HG02623 (cell line): ENCODE measurements at regions not wholly inside any gene's neighbourhood (a gene's known extent, or its start where the extent isn't known, plus 50 kb on each side); places are given as distances from the start of the nearest gene placed in this dataset.

Experiments
- ATAC-seq: cut with Tn5 transposase; IDR thresholded peaks from one replicate; pipeline ENCODE4 v1.9.1; 2021; ENCODE audit warnings: moderate library complexity; ENCODE audit not compliant: unreplicated experiment

DNA sequence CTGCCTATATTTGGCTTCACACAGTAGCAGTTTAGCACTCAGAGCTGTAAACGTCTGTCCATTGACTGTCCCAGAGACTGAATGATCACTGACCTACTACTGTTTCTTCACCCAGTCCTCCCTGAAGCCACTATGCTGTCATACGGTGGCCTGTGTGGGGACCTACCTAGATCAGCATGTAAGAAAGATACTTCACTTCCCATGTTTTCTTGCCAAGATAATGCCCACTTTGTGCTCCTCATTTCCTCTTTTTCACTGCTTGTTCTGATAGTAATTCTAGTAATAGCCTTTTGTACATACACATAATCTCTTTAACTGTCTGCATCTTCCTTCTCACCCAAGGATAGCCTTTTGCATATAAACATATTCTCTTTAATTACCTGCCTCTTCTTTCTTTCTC is 109.9 kb upstream of the TIAM2 start:
- no peak for ATAC-seq

DNA sequence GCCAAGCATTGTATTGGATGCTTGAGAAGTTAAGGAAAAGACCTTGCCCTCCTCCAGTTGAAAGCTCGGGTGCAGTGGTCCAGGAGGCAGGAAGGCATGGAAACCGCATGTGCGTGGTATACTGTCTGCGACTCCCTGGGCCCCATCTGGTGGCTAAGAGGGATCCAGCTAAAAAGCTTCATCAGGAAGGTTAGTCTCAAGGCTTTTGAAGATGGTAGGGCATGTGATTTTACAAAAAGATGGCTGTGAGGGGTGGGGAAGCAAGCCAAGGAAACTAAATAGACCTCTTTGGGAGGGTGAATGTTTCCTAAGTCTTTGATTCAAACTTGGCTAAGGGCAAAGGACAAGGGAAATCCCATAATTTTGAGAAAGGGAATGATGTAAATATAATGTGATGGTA is 109.1 kb upstream of the TIAM2 start:
- no peak for ATAC-seq

DNA sequence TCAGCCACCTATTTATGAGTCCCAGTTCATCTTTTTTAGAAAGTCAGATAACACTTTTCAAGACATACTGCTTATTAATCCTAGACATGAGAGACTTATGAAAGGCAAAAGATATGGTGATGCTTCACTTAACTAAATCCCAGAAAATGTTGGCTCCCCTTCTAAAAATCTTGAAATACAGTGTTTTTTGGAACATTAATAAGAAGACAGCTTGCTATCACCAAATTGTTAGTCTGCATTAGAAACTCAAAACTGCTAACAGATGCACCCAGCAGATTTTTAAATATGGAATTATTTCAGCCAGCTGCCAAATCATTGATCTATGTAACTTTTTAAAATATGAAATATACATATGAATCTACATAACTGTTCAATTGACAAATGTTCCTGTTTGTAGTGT is 108.6 kb upstream of the TIAM2 start:
- no peak for ATAC-seq

DNA sequence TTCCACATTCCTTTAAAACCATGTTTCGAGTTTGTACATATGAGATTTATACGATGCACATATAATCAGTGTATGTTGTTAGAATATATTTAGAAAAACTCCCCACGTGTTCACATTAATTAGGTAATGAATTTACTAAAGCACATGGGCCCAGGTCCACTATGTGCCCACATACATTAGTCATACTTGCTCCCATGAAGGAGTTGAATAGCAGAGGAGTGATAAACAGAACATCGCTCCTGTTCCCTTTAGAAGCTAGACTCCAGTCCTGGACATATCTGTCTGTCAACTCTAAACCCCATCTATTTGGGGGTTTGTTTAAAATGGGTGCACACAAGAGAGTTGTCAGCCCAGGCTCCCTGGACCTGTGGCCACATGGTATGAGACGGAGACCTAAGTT is 108.1 kb upstream of the TIAM2 start:
- ATAC-seq: no peak

DNA sequence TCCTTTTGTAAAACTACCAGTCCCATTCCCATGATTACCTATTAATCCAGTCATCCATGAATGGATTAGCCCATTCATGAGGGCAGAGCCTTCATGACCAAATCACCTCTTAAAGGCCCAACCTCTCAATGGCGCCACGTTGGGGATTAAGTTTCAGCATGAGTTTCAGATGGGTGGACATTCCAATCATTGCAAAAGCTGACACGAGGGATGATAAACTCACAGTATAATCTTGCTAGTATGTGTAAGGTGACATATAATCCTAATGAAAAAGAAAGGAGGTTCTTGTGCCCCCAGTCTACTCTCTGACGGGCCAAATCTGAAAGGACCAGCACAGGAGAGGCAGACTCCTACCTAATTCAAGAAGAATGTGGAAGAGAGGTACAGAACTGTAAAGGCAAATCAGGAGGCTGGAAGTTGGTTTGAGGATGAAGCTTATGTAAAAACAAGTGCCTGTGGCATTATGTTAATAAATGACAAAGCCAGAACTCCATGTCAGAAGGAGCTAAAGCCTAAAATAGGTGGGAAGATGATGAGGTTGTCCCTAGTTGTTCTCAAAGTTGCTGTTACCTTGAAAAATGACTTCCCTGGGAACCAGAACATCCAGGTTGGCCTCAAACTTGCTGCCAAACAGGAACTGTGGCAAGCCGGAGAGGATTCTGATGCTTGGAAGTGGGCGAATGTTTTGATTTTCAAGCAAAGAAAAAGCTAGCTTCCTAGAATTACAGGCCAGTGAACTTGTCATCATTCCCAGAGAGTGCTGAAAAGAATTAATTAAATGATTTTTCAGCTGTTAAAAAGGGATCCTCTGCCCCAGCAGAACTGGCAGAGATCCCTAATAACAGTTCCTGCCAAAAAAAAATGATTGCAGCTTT is 106.5 kb upstream of the TIAM2 start:
- ATAC-seq: no peak

DNA sequence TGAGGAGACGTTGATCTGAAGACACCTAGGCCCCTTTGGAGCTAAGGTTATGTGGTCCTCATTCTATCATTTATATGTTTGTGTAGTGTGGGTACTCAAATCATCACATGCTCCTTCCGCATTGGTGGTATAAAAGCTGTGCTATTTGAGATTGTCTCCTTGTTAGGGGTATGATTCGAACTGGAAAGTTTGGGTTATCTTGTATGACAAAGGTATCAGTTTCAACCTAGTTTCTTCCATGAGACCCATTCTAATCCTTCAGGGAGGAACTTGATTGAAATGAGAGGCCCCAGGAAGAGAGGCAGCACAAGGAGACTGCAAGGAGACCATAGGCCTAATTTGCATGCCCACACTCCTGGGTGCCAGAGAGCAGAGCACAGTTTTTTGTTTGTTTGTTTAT is 104.2 kb upstream of the TIAM2 start:
- ATAC-seq: no peak

DNA sequence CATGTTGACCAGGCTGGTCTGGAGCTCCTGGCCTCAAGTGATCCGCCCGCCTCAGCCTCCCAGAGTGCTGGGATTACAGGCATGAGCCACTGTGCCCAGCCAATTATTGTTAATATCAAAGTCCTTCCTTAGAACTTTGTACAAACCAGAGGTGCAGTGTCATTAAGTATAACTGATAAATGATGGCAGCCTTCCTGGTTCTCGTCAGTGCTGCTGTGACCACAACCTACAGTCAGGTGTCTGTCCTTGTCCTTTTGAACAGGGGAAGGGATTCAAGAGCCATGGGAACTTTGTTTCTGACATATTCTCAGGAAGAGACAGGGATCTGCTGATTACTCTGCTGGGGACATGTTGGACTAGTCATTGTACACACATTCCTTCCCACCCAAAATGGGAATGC is 103.2 kb upstream of the TIAM2 start:
- no peak for ATAC-seq

DNA sequence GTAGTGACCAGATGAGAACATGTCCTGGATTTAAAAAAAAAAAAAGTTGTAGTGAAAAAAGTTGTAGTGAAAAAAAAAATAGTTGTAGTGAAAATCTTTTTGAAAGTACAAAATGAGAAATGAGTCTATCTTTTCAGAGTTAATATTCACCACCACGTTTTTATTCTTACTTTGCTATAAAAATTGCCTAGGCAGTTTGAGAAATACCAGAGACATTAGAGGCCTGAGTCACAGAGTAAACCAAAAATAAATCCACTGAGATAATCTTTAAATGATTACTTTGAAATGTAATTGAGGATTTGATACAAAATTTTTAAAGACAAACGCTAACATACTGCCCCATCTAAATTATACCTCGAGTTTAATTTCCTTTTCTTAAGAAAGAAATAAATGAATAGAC is 101.2 kb upstream of the TIAM2 start:
- ATAC-seq: no peak

DNA sequence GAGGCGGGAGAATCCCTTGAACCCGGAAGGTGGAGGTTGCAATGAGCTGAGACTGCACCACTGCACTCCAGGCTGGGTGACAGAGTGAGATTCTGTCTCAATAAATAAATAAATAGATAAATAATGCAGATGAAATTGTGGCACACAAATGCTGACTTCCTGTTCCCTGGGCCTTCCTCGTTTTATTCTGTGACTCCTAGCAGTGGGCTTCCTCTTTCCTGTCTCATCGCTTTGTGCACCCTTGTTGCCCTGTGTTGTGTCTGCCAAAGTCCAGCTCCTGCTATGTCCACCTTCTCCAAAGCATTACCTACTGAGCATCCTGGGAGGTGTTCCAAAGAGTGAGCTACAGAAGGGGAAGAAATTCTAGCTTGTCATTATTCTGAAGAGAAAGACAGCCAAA is 100.2 kb upstream of the TIAM2 start:
- no peak for ATAC-seq

DNA sequence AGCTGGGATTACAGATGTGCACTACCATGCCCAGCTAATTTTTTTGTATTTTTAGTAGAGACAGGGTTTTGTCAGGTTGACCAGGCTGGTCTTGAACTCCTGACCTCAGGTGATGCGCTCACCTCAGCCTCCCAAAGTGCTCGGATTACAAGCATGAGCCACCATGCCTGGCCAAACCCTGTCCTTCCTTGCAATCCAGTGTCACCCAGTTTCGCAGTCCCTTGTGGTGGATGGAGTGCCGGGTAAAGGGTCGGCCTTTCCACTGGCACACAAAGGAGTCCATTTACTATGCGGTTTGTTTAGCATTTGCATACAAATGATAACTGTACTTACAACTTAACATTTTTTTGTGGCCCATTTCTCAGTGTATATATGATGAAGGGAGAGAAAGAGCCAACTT is 99.3 kb upstream of the TIAM2 start:
- no peak for ATAC-seq

DNA sequence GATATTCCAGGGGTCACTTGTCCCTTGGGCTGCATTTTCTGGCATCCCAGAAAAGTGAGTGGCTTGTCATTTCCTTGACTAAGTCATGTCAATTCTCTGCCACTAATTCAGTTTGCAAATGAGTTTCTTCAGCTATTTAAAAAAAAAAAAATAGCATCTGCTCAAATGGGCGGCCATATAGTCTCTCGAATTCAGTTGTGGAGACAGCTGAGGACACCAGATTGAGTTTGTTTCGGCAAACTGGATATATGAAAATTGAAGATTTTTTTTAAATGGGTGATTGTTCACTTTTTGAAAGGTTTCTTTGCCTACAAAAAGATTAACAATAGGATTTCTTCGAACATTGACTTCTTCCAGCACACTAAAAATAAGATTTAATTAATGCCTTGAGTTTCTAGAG is 96.3 kb upstream of the TIAM2 start:
- no peak for ATAC-seq

DNA sequence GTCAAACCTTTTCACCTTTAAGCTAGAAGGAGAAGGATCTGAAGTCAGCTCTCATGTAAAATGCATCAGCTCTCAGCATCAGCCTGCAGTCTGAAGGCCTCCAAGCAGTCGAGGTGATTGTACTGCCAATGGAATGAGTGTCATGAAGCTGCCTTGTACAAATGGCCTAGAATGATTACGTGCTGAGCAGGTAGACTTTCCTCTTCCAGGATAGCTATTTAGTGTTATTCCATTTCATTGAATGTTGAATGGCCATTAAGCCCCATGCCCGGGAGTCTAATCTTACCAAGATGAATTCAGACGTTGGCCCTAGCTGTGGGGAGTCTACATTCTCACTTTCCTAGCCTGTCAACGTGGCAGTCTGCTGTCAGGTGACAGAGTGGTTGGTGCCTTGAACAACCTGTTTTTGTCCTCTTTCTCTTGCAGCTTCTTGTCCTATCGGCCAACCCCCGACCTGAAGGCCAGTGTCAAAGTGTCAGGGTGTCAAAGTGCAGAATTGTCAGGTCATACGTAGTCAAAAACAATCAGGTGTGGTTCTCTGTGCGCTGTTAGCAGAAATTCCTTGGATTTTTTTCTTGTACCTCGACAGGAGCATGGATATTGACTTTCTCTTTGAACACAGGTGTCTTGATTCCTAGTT is 95.2 kb upstream of the TIAM2 start:
- ATAC-seq: no peak

DNA sequence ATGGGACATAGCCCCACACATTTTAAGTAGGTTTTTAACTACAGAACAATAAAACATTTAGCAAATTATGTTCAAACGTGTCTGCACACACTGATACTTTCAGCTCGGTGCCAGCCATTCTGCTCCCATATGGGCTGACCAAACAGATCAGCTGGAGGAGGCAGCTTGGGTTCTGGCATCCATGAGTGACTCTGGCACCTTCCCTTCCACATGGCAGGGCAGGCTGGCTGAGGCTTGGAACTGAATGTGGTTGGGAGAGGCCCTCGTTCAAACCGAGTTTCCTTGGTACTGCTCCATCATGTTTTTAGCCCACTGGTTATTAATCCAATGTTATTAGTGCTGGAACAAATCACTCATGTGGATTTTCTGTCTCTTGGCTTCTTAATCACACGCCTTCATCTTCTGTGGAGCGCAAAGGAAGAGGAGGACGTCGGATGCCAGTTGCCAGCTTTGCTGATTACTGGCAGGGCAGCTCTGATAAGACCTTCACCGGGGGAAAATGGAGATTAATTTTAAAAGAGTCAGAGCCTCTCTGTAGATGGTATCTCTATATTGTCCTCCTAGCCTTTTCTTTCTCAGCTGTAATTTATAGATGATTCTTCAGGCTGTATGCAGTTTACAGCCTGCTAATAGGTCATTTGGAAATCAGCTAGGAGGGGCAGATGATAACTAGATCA is 93.1 kb upstream of the TIAM2 start:
- no peak for ATAC-seq

DNA sequence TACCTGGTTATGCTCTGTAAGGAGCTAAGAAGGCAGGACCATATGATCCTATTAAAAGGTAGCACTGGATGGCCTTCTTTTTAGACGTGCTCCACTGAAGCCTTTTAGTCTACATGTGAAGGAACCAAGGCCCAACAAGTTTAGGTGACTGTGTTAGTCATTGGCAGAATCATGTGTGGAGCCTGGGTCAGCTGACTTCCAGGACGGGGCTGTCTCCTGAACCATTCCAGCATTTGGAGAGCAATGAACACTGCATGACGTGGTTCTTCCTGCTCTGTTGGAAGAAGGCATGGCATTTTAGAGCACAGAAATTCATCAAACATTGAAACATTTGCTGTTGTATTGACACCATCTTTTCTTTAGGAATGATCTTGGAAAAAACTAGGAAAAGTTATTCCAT is 87.8 kb upstream of the TIAM2 start:
- ATAC-seq: no peak

DNA sequence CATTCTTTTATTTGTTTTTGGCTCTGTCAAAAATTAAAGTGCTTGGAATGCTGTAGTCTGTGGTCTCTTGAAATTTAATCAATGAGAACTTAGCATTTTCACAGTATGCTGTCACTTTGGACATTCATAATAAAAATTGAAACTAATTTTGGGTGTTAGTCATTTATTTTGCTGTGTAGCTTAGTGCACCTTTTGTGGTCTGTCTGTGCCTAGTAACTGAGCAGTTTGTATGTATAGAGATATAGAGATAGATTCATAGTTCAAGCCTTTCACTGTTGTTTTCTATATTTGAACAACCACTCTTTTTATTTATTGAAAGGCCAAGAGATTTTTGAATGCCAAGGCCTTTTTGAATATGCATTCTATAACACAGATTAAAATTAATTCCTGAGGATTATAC is 86.4 kb upstream of the TIAM2 start:
- ATAC-seq: no peak

DNA sequence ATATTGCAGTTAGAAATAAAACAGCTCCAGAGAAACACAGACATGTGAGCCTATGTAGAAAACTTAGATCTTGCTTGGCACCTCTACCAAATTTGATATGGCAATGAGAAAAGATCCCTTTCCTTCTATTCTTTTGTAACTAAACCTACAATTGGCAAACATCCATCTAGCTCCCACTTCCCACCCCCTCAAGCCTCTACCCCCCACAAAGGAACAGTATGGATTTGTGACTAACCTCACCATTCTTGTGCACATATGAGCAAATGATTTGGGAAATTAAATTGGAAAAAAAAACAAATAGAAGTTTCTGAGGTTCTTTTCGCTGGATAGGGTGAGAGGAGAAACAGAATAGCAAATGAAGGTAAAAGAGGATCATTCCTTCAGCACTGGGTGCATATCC is 85.8 kb upstream of the TIAM2 start:
- ATAC-seq: no peak

DNA sequence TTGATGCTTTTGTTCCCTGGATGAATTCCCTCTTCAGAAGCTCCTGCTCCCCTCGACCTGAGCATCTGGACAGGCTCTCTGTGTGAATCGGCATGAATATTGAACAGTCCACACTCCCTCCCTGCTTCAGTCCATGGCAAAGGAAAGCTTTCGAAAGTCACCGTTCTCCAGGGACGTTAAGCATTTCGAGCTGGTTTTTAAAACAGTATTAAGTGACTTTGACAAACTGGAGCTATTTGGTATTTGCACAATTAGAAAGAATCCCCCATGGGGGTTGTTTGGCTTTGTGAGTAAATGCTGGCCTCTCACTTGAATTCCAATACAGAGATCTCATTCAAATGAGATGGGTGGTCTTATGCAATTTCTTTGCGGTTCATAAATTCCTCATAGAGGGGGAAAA is 85.3 kb upstream of the TIAM2 start:
- no peak for ATAC-seq

DNA sequence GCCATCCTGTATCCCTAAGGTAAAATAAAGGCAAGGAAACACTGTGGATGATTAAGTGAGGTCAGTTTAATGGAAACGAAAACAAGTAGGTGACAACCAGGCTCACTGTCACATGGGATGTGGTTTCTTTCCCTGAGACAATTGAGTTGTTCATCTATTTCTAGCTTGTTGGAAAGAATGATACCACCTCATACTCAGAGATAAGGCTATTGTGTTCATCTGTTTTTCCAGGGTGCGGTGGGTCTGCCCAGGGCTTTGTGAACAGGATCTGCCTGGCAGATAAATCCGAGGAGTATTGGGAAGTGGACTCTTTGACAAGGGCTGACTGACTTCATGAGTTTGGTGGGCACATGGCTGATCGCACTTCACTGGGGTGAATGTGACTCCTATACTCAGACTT is 80.8 kb upstream of the TIAM2 start:
- ATAC-seq: no peak

DNA sequence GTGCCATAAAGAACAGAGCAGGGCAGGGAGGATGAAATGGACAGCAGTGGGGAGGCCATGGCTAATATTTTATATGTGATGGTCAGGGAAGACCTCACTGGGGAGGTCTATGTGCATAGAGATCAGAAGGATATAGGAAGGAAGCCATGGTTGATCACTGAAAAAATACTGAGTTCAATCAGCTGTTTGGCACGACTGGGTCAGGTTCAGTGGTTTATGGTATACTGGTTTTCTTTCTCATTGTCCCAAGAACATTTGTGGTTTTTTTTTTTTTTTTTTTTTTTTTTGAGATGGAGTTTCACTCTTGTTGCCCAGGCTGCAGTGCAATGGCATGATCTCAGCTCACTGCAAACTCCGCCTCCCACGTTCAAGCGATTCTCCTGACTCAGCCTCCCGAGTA is 78.3 kb upstream of the TIAM2 start:
- ATAC-seq: no peak

DNA sequence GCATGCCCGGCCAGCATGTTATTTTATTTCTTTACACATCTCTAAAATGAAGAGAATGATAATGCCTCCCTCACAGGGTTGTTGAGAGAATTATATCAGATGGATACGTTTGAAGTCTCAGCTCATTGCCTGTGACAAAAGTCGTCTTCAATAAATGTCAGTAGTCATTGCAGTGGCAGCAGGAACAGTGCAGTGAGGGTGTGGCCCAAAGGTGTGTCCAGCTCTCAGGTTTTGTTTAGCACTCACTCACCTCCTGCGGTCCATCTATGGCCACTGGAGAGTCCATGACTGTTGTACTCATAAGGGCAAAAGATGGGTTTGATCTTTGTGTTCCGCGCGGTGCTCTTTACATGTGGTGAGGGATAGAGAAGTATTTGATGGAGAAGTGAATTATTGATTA is 77.2 kb upstream of the TIAM2 start:
- no peak for ATAC-seq

DNA sequence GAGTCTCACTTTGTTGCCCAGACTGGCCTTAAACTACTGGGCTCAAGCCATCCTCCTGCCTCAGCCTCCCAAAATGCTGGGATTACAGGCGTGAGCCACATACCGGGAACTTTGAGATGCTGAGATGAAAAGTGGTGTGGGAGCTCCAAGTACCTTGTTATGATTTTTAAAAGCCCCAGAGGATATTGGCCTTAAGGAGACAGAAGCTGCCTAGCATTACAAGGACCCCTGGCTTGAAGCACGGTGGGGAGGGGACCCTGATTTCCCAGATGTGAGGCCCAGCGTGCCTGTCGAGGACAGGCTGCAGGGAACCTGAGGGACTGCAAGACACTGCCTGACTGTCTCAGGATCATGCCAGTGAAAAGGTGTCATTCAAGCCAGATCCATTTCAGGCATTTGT is 75.3 kb upstream of the TIAM2 start:
- ATAC-seq: no peak

DNA sequence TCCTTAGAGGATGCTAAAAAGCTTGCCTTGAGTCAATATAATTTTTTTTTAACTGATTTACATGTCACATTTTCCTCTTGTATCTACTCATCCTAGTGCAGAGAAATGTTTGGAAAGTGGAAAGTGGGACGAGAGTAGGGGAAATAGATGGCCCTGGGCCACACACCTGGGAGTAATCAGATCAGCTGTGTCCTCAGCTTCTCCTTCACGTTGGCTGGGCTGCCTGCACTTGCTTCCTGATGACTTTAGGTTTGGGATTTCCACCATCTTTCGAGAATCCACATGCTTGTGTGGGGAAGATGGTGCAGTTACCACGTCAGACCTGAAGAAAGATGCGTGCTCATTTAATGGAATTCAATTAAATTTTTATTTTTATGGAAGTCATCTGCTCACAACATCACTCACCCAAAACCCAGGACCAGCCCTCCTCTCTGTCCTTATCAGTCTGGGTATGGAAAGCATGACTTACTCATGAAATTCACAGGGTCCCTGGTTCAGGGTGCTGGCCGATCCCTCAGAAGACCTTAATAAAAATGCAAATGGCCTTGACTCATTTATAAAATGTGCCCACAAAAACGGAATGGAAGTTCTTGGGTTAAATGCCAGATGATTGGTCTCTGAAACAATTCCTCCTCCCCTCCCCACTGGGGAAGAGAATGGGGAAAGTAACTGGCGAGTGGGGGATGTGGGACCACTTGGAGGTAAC is 74.5 kb upstream of the TIAM2 start:
- ATAC-seq: no peak
